Tibial artery (tissue), 4 donors: ENCODE measurements at regions not wholly inside any gene's neighbourhood (a gene's known extent, or its start where the extent isn't known, plus 50 kb on each side); places are given as distances from the start of the nearest gene placed in this dataset.

Experiments used
- DNase-seq, 2 donors: peaks; one replicate each; pipeline ENCODE4 v3.0.0-alpha.2; 2019
- H3K27ac ChIP-seq, 2 donors: fragments of 200-600 bp; sonication (generic) in 1 of 2; 1 replicate in 1 of 2; 2 replicates in 1 of 2; pipeline ENCODE4 v1.5.1; 2018 to 2019; ENCODE audit warnings: mild to moderate bottlenecking in 1 of 2
- H3K27me3 ChIP-seq, 2 donors: fragments of 200-600 bp; sonication (generic) in 1 of 2; one replicate each; pipeline versions ENCODE4 v1.5.1 to v1.6.0; 2016 to 2019
- H3K36me3 ChIP-seq, 3 donors: fragments of 200-600 bp; sonication (generic) in 2 of 3; one replicate each; pipeline ENCODE4 v1.5.1; 2016 to 2019; ENCODE audit warnings: mild to moderate bottlenecking in 2 of 3
- H3K4me1 ChIP-seq, 4 donors: fragments of 200-600 bp; sonication (generic) in 2 of 4; 1 replicate in 3 of 4; 2 replicates in 1 of 4; pipeline ENCODE4 v1.5.1; 2016 to 2019
- H3K4me3 ChIP-seq, 2 donors: fragments of 200-600 bp; sonication (generic) in 1 of 2; 1 replicate in 1 of 2; 2 replicates in 1 of 2; pipeline ENCODE4 v1.5.1; 2018 to 2019; ENCODE audit warnings: mild to moderate bottlenecking in 2 of 2
- H3K9me3 ChIP-seq, 3 donors: fragments of 200-600 bp; sonication (generic) in 1 of 3; one replicate each; pipeline ENCODE4 v1.5.1; 2016 to 2019
- CTCF ChIP-seq, 2 experiments: fragments of 200-600 bp in 1 of 2; fragments of 450-650 bp in 1 of 2; IDR thresholded peaks; one replicate each; pipeline ENCODE4 v1.5.1; 2017 to 2019; ENCODE audit warnings: antibody characterized with exemption in 2 of 2, mild to moderate bottlenecking in 1 of 2, moderate library complexity in 1 of 2
- intact Hi-C: fragments of 100-400 bp; cut with DNase I; formaldehyde crosslinking; loops from one replicate; pipeline ENCODE4 v1.15.0; 2023; ENCODE audit warnings: low total_unique reads

GRCh38 chr5:89917112-89917511, 492.4 kb downstream of the CETN3 start:
- Histone ChIP-seq H3K4me3 (no peak overlapping the region), H3K4me1 (no peaks in the 10 kb centered on the region), H3K27me3 (no peaks in the 10 kb centered on the region), H3K36me3 (no peaks in the 10 kb centered on the region), H3K27ac (no peak overlapping the region), H3K9me3 (peaks cover 0 to 8% (median 0%) of the 10 kb centered on the region in 3 donors)
- DNase-seq, result no peak
- no peak for TF ChIP-seq CTCF (IDR thresholded peaks at IDR 0.05)
- intact Hi-C loops, result no loop called here

- no peak for DNase-seq
- H3K4me1 ChIP-seq, result no peaks in the 10 kb centered on the region
- H3K4me3 ChIP-seq, result no peak overlapping the region
- no peaks in the 10 kb centered on the region for H3K36me3 ChIP-seq
- H3K27ac ChIP-seq, result no peak overlapping the region
- intact Hi-C loops, result no loop called here
- peaks cover 0 to 8% (median 0%) of the 10 kb centered on the region in 3 donors for H3K9me3 ChIP-seq
- TF ChIP-seq CTCF (IDR thresholded peaks at IDR 0.05), result no peak
- H3K27me3 ChIP-seq, result no peaks in the 10 kb centered on the region
Measured at GRCh38 chr5:89916131-89916530, 493.4 kb downstream of the CETN3 start.

- H3K4me1 ChIP-seq, result peaks cover 0 to 5% (median under 1%) of the 10 kb centered on the region in 4 donors
- TF ChIP-seq CTCF (IDR thresholded peaks at IDR 0.05), result no peak
- intact Hi-C loops, result no loop called here
- H3K9me3 ChIP-seq, result no peaks in the 10 kb centered on the region
- H3K27ac ChIP-seq, result no peak overlapping the region
- no peak overlapping the region for H3K4me3 ChIP-seq
- H3K36me3 ChIP-seq, result peaks cover 0 to 7% (median 0%) of the 10 kb centered on the region in 3 donors
- no peaks in the 10 kb centered on the region for H3K27me3 ChIP-seq
- DNase-seq, result no peak
Measured at GRCh38 chr5:89908876-89909275, 500.7 kb downstream of the CETN3 start.

- H3K4me1 ChIP-seq, result peaks cover 0 to 27% (median 10%) of the 10 kb centered on the region in 4 donors
- peaks cover 0 to 7% (median 0%) of the 10 kb centered on the region in 3 donors for H3K36me3 ChIP-seq
- DNase-seq, result no peak
- H3K27ac ChIP-seq, result no peak overlapping the region
- no peak for TF ChIP-seq CTCF (IDR thresholded peaks at IDR 0.05)
- no peak overlapping the region for H3K4me3 ChIP-seq
- H3K27me3 ChIP-seq, result no peaks in the 10 kb centered on the region
- H3K9me3 ChIP-seq, result no peaks in the 10 kb centered on the region
- intact Hi-C loops, result no loop called here
Measured at GRCh38 chr5:89904442-89904841, 505.1 kb downstream of the CETN3 start.

GRCh38 chr5:89901983-89902382, 507.6 kb downstream of the CETN3 start:
- Histone ChIP-seq H3K27ac (peak overlapping the region; percentile 71 to 78), H3K27me3 (no peaks in the 10 kb centered on the region), H3K4me3 (peak overlapping the region; percentile 13 to 15), H3K4me1 (peaks cover 0 to 33% (median 10%) of the 10 kb centered on the region in 4 donors), H3K36me3 (peaks cover 0 to 7% (median 0%) of the 10 kb centered on the region in 3 donors), H3K9me3 (no peaks in the 10 kb centered on the region)
- TF ChIP-seq CTCF (IDR thresholded peaks at IDR 0.05), result no peak
- intact Hi-C loops, result no loop called here
- DNase-seq, result peak; percentile 46 to 85

- intact Hi-C loops, result no loop called here
- Histone ChIP-seq H3K27ac (peak overlapping the region; percentile 71 to 78), H3K27me3 (no peaks in the 10 kb centered on the region), H3K4me1 (peaks cover 0 to 33% (median 10%) of the 10 kb centered on the region in 4 donors), H3K9me3 (peaks cover 0 to 4% (median 0%) of the 10 kb centered on the region in 3 donors), H3K36me3 (peaks cover 0 to 2% (median 0%) of the 10 kb centered on the region in 3 donors), H3K4me3 (peak overlapping the region; percentile 13 to 15)
- TF ChIP-seq CTCF (IDR thresholded peaks at IDR 0.05), result no peak
- DNase-seq, result no peak
Measured at GRCh38 chr5:89901346-89901745, 508.2 kb downstream of the CETN3 start.
